CD4-positive, alpha-beta T cell (primary cell): ENCODE measurements at regions not wholly inside any gene's neighbourhood (a gene's known extent, or its start where the extent isn't known, plus 50 kb on each side); places are given as distances from the start of the nearest gene placed in this dataset.

Experiments
- ATAC-seq: fragments of 200-7000 bp; cut with Tn5 transposase; one replicate; pipeline ENCODE4 v1.10.0; 2022; ENCODE audit warnings: mild to moderate bottlenecking; ENCODE audit not compliant: poor library complexity
- CTCF ChIA-PET: fragments of 350-600 bp; sonication (Branson Sonifier 250); formaldehyde crosslinking; loops from one replicate; lab custom pipeline; 2021; ENCODE audit warnings: antibody characterized with exemption, inconsistent platforms; lab: Charles Lee
- POLR2A ChIA-PET: fragments of 350-600 bp; sonication (Branson Sonifier 250); formaldehyde crosslinking; loops from one replicate; lab custom pipeline; 2021; ENCODE audit warnings: antibody characterized with exemption, inconsistent platforms; lab: Charles Lee
- DNase-seq, 14 experiments: peaks; one replicate each; pipeline ENCODE4 v3.0.0-alpha.2; 2013 to 2020; ENCODE audit warnings: mixed read lengths in 2 of 14
- H3K27ac ChIP-seq, 2 donors: one replicate each; pipeline versions ENCODE4 v1.5.1 to v1.7.0; 2013; ENCODE audit warnings: low read length in 2 of 2, low read depth in 1 of 2, mild to moderate bottlenecking in 1 of 2
- H3K27me3 ChIP-seq, 2 experiments: 1 replicate in 1 of 2; 2 replicates in 1 of 2; pipeline versions ENCODE4 v1.6.1 to v1.7.0; 2013; ENCODE audit warnings: low read length in 2 of 2, control low read depth in 1 of 2, mild to moderate bottlenecking in 1 of 2, moderate library complexity in 1 of 2; ENCODE audit not compliant: insufficient read depth in 2 of 2, control insufficient read depth in 1 of 2
- H3K36me3 ChIP-seq: one replicate; pipeline ENCODE4 v1.6.1; 2013; ENCODE audit warnings: low read length, control low read depth; ENCODE audit not compliant: insufficient read depth
- H3K4me1 ChIP-seq: one replicate; pipeline ENCODE4 v1.6.1; 2013; ENCODE audit warnings: low read length, control low read depth; ENCODE audit not compliant: insufficient read depth
- H3K4me3 ChIP-seq: one replicate; pipeline ENCODE4 v1.5.1; 2013; ENCODE audit warnings: mild to moderate bottlenecking, low read length, moderate library complexity
- H3K9me3 ChIP-seq, 2 experiments: 1 replicate in 1 of 2; 2 replicates in 1 of 2; pipeline versions ENCODE4 v1.6.1 to v1.7.0; 2013; ENCODE audit warnings: low read length in 2 of 2, mild to moderate bottlenecking in 2 of 2, control low read depth in 1 of 2, moderate library complexity in 1 of 2; ENCODE audit not compliant: control insufficient read depth in 1 of 2, insufficient read depth in 1 of 2
- H3K27ac Mint-ChIP-seq: one replicate; pipeline ENCODE4 v1.8.0; 2020; ENCODE audit warnings: mixed read lengths
- H3K27me3 Mint-ChIP-seq: one replicate; pipeline ENCODE4 v1.8.0; 2021; ENCODE audit warnings: mixed read lengths
- H3K36me3 Mint-ChIP-seq: one replicate; pipeline ENCODE4 v1.8.0; 2021; ENCODE audit warnings: low read depth, mixed read lengths
- H3K4me1 Mint-ChIP-seq: one replicate; pipeline ENCODE4 v1.8.0; 2021; ENCODE audit warnings: low read depth, mixed read lengths
- H3K4me3 Mint-ChIP-seq: one replicate; pipeline ENCODE4 v1.8.0; 2020; ENCODE audit warnings: mild to moderate bottlenecking, mixed read lengths
- H3K9me3 Mint-ChIP-seq: one replicate; pipeline ENCODE4 v1.8.0; 2020; ENCODE audit warnings: mixed read lengths
- CTCF ChIP-seq: fragments of 200-600 bp; IDR thresholded peaks from one replicate; pipeline ENCODE4 v1.8.0; 2022; ENCODE audit warnings: antibody characterized with exemption, mild to moderate bottlenecking
- intact Hi-C, 2 experiments: fragments of 100-400 bp; cut with DNase I in 1 of 2; cut with micrococcal nuclease in 1 of 2; formaldehyde crosslinking; loops; one replicate each; pipeline versions ENCODE4 v1.15.1 to v1.9.0; 2023 to 2025; cut with DNase I, micrococcal nuclease

- H3K36me3 Mint-ChIP-seq: no peaks in the 10 kb centered on the region
Observed at GRCh38 chr9:107542411-107543157, 53.0 kb upstream of the KLF4 start.

DNA sequence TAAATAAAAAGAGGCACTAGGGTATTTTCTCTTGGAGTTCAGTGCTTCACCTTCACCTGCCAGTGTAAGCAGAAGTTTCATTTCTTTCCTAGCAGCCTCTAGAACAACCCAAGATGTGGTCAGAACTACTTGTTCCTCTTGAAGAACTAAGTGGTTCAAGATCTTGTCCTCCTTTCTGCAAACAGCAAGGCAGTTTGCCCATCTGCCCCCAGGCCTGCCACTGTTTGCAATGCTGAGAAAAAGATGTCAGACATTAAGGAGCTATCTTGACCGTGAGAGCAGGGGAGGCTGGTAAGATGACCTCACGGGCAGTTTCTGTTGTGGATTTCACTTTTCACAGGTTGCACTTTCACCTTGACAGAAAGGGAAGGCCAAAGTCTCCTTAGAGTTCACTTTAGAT lies 52.0 kb upstream of the KLF4 start:
- DNase-seq: no peak
- Histone ChIP-seq H3K9me3 (no peaks in the 10 kb centered on the region), H3K4me1 (no peaks in the 10 kb centered on the region), H3K27me3 (no peaks in the 10 kb centered on the region), H3K36me3 (no peaks in the 10 kb centered on the region), H3K27ac (no peak overlapping the region), H3K4me3 (no peak overlapping the region)
- POLR2A ChIA-PET: no interaction called here
- H3K4me1 Mint-ChIP-seq: no peaks in the 10 kb centered on the region
- H3K4me3 Mint-ChIP-seq: no peak overlapping the region
- no peaks in the 10 kb centered on the region for H3K36me3 Mint-ChIP-seq
- H3K27ac Mint-ChIP-seq: no peak overlapping the region
- no peaks in the 10 kb centered on the region for H3K9me3 Mint-ChIP-seq
- TF ChIP-seq CTCF: no peak
- CTCF ChIA-PET: no interaction called here
- intact Hi-C loops: no loop called here
- no peak for ATAC-seq
- no peaks in the 10 kb centered on the region for H3K27me3 Mint-ChIP-seq

More at GRCh38 chr9:107542411-107543157, 53.0 kb upstream of the KLF4 start:
- intact Hi-C loops: no loop called here
- ChIA-PET CTCF (no interaction called here), POLR2A (no interaction called here)
- Mint-ChIP-seq H3K4me1 (no peaks in the 10 kb centered on the region), H3K9me3 (no peaks in the 10 kb centered on the region), H3K4me3 (no peak overlapping the region), H3K27me3 (no peaks in the 10 kb centered on the region), H3K27ac (no peak overlapping the region)
- no peak overlapping the region for H3K27ac ChIP-seq
- no peaks in the 10 kb centered on the region for H3K36me3 ChIP-seq
- H3K4me1 ChIP-seq: no peaks in the 10 kb centered on the region
- H3K27me3 ChIP-seq: no peaks in the 10 kb centered on the region
- H3K4me3 ChIP-seq: no peak overlapping the region
- DNase-seq: no peak
- no peaks in the 10 kb centered on the region for H3K9me3 ChIP-seq
- ATAC-seq: no peak
- no peak for TF ChIP-seq CTCF

- TF ChIP-seq CTCF: no peak
- CTCF ChIA-PET: no interaction called here
Observed at GRCh38 chr9:107540164-107540561, 50.6 kb upstream of the KLF4 start.

More at GRCh38 chr9:107540164-107540561, 50.6 kb upstream of the KLF4 start:
- Mint-ChIP-seq H3K4me3 (no peak overlapping the region), H3K36me3 (no peaks in the 10 kb centered on the region), H3K9me3 (no peaks in the 10 kb centered on the region), H3K27me3 (no peaks in the 10 kb centered on the region), H3K27ac (no peak overlapping the region), H3K4me1 (no peaks in the 10 kb centered on the region)
- POLR2A ChIA-PET: no interaction called here
- Histone ChIP-seq H3K27me3 (no peaks in the 10 kb centered on the region), H3K4me3 (no peak overlapping the region), H3K4me1 (no peaks in the 10 kb centered on the region), H3K27ac (no peak overlapping the region), H3K9me3 (no peaks in the 10 kb centered on the region), H3K36me3 (no peaks in the 10 kb centered on the region)
- intact Hi-C loops: no loop called here
- DNase-seq: no peak
- ATAC-seq: no peak
